ENCODE measurements at regions not wholly inside any gene's neighbourhood (a gene's known extent, or its start where the extent isn't known, plus 50 kb on each side); places are given as distances from the start of the nearest gene placed in this dataset.

GRCh38 chr6:122558080-122558479 lies 52.1 kb upstream of the PKIB start:
- no peak for DNase-seq (ENCODE audit: low spot score in 2 of 2, unreplicated experiment in 2 of 2)
- no peak overlapping the region for H3K27ac Mint-ChIP-seq
- H3K4me1 Mint-ChIP-seq: peaks cover 7% of the 10 kb centered on the region
- no peak overlapping the region for H3K4me3 Mint-ChIP-seq
- peaks cover 43% of the 10 kb centered on the region for H3K36me3 Mint-ChIP-seq
- no peak for TF ChIP-seq CTCF (IDR thresholded peaks at IDR 0.05; ENCODE audit: unreplicated experiment)
- H3K27me3 Mint-ChIP-seq (ENCODE audit: low read depth): no peaks in the 10 kb centered on the region
- H3K9me3 Mint-ChIP-seq: peaks cover 45% of the 10 kb centered on the region
